Activated CD8-positive, alpha-beta memory T cell treated with anti-CD3 and anti-CD28 coated beads, Interleukin-2, amount 10 ng/mL, durations not matched to agents 7 days and 5 days (primary cell): ENCODE measurements at regions not wholly inside any gene's neighbourhood (a gene's known extent, or its start where the extent isn't known, plus 50 kb on each side); places are given as distances from the start of the nearest gene placed in this dataset.
"Not testable (repeated sequence)": the region's sequence is repeated elsewhere in the genome, so short reads cannot be mapped to it uniquely, and the experiment has no call there.

Source experiments
- ATAC-seq: fragments of 150-1000 bp; cut with Tn5 transposase; one replicate; pipeline ENCODE4 v1.10.0; 2021; ENCODE audit warnings: moderate library complexity
- CTCF ChIA-PET: fragments of 350-600 bp; sonication (Branson Sonifier 250); formaldehyde crosslinking; loops from one replicate; lab custom pipeline; 2021; ENCODE audit warnings: antibody characterized with exemption; lab: Charles Lee
- DNase-seq: peaks from one replicate; pipeline ENCODE4 v3.0.0-alpha.2; 2020
- H3K27ac Mint-ChIP-seq: one replicate; pipeline ENCODE4 v1.8.0; 2021; ENCODE audit warnings: mild to moderate bottlenecking, mixed read lengths
- H3K27me3 Mint-ChIP-seq: one replicate; pipeline ENCODE4 v1.8.0; 2021; ENCODE audit warnings: mixed read lengths
- H3K36me3 Mint-ChIP-seq: one replicate; pipeline ENCODE4 v1.8.0; 2021; ENCODE audit warnings: mild to moderate bottlenecking, mixed read lengths
- H3K4me1 Mint-ChIP-seq: one replicate; pipeline ENCODE4 v1.8.0; 2021; ENCODE audit warnings: mixed read lengths
- H3K4me3 Mint-ChIP-seq: one replicate; pipeline ENCODE4 v1.8.0; 2021; ENCODE audit warnings: mild to moderate bottlenecking, moderate library complexity, mixed read lengths
- H3K9me3 Mint-ChIP-seq: one replicate; pipeline ENCODE4 v1.8.0; 2022; ENCODE audit warnings: low read depth, mixed read lengths

DNA sequence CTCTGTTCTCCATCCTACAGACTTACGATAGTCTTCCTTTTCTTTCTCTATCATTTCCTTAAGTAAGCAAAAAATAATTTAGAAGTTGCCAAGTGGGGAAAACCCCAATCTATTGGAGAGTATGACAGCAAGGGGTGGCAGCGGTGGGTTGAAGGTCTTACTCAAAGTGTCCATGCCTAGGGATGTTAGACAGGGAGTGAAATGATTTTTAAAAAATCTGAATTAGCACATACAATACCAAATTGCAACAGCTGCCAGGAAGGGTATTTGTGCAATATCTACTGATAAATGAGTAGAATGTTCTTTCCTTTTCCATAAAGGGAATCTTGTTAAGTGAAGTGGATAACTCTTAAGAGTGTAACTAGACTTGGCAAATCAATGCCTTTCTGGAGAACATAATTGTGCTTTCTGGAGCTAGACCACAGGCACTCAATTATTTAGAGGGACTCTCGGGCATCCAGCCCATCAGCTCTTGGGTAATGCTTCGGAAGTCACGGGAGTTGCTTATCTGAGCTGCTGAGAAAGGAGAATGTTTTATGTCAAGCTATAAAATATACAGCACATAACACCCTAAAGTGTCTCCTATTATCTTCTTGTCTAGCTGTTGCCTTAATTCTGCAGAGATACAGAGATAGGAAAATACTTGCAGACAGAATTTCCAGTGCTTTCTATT, 151.5 kb downstream of the KCNJ2 start:
- Mint-ChIP-seq H3K36me3 (no peaks in the 10 kb centered on the region), H3K9me3 (peaks cover 11% of the 10 kb centered on the region), H3K4me1 (no peaks in the 10 kb centered on the region), H3K27me3 (no peaks in the 10 kb centered on the region), H3K27ac (no peak overlapping the region), H3K4me3 (no peak overlapping the region)
- ATAC-seq (no peak), DNase-seq (no peak)
- CTCF ChIA-PET, result no interaction called here

GRCh38 chr17:70321352-70321751, 152.0 kb downstream of the KCNJ2 start:
- H3K4me1 Mint-ChIP-seq, result no peaks in the 10 kb centered on the region
- peaks cover 11% of the 10 kb centered on the region for H3K9me3 Mint-ChIP-seq
- H3K27me3 Mint-ChIP-seq, result no peaks in the 10 kb centered on the region
- DNase-seq (no peak), ATAC-seq (no peak)
- H3K27ac Mint-ChIP-seq, result no peak overlapping the region
- H3K4me3 Mint-ChIP-seq, result no peak overlapping the region
- no peaks in the 10 kb centered on the region for H3K36me3 Mint-ChIP-seq
- CTCF ChIA-PET, result no interaction called here

GRCh38 chr17:70323269-70323668, 153.9 kb downstream of the KCNJ2 start:
- peaks cover 11% of the 10 kb centered on the region for H3K9me3 Mint-ChIP-seq
- CTCF ChIA-PET, result no interaction called here
- ATAC-seq, result no peak

GRCh38 chr17:70324031-70324430, 154.7 kb downstream of the KCNJ2 start:
- H3K36me3 Mint-ChIP-seq, result no peaks in the 10 kb centered on the region
- H3K27me3 Mint-ChIP-seq, result no peaks in the 10 kb centered on the region

More at GRCh38 chr17:70323269-70323668, 153.9 kb downstream of the KCNJ2 start:
- no peaks in the 10 kb centered on the region for H3K36me3 Mint-ChIP-seq
- H3K27me3 Mint-ChIP-seq, result no peaks in the 10 kb centered on the region
- H3K27ac Mint-ChIP-seq, result no peak overlapping the region
- no peak for DNase-seq
- no peak overlapping the region for H3K4me3 Mint-ChIP-seq
- H3K4me1 Mint-ChIP-seq, result no peaks in the 10 kb centered on the region

DNA sequence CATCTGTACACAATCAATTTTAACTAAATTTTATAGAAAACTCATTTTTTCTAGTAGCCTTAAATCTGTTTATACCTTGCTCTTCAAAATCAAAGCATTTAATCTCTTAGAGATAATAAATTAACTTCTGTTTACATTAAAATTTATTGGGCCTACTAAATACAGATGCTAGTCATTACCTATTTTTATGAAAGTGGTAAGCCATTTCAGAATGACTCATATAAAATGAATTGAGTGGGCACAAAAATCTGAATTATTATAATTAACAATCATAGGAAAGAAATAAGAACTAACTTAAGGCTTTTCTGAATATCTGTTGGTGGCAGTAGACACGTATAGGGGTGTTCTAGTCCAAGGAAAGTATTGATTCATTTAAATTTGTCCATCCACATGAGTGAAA, 157.9 kb downstream of the KCNJ2 start:
- no peaks in the 10 kb centered on the region for H3K4me1 Mint-ChIP-seq
- DNase-seq (no peak), ATAC-seq (no peak)
- H3K4me3 Mint-ChIP-seq, result no peak overlapping the region
- no peaks in the 10 kb centered on the region for H3K27me3 Mint-ChIP-seq
- no peak overlapping the region for H3K27ac Mint-ChIP-seq
- H3K9me3 Mint-ChIP-seq, result peaks cover 6% of the 10 kb centered on the region
- CTCF ChIA-PET, result no interaction called here
- H3K36me3 Mint-ChIP-seq, result no peaks in the 10 kb centered on the region

More at GRCh38 chr17:70324031-70324430, 154.7 kb downstream of the KCNJ2 start:
- DNase-seq (no peak), ATAC-seq (no peak)
- no peak overlapping the region for H3K27ac Mint-ChIP-seq
- peaks cover 10% of the 10 kb centered on the region for H3K9me3 Mint-ChIP-seq
- no peak overlapping the region for H3K4me3 Mint-ChIP-seq
- H3K4me1 Mint-ChIP-seq, result no peaks in the 10 kb centered on the region
- CTCF ChIA-PET, result no interaction called here

- no peaks in the 10 kb centered on the region for H3K27me3 Mint-ChIP-seq
- no peak for ATAC-seq
- no peak for DNase-seq
- CTCF ChIA-PET, result interaction anchor here (0.6 kb wide), 1 partner anchor 121 kb away, joined by 3 read pairs; no protein-coding TSS in a partner anchor
- H3K4me1 Mint-ChIP-seq, result no peaks in the 10 kb centered on the region
- no peak overlapping the region for H3K4me3 Mint-ChIP-seq
- H3K27ac Mint-ChIP-seq, result no peak overlapping the region
- peaks cover 2% of the 10 kb centered on the region for H3K9me3 Mint-ChIP-seq
- no peaks in the 10 kb centered on the region for H3K36me3 Mint-ChIP-seq
Measured at GRCh38 chr17:70327723-70328122, 158.4 kb downstream of the KCNJ2 start.

DNA sequence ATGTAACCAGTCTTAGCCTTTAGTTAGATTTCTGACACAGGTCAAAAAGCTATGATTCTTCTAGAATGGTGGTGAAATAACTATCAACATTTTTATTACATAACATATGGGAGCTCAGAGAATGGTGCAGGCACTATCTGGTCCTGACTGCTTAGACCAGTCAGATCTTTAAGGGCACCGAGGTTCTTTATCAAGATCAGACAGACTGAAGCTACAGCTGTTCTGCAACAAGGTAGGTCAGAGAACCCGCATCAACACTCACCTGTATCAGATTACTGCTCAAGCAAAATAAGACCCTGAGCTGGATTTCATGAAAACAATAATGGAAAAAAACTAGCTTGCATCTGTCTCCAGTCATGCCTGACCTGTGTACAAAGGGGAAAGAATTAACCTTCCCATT, 160.4 kb downstream of the KCNJ2 start:
- Mint-ChIP-seq H3K27me3 (no peaks in the 10 kb centered on the region), H3K4me3 (no peak overlapping the region), H3K4me1 (no peaks in the 10 kb centered on the region), H3K9me3 (peaks cover 2% of the 10 kb centered on the region), H3K27ac (no peak overlapping the region), H3K36me3 (no peaks in the 10 kb centered on the region)
- no peak for DNase-seq
- ATAC-seq, result no peak
- CTCF ChIA-PET, result no interaction called here

DNA sequence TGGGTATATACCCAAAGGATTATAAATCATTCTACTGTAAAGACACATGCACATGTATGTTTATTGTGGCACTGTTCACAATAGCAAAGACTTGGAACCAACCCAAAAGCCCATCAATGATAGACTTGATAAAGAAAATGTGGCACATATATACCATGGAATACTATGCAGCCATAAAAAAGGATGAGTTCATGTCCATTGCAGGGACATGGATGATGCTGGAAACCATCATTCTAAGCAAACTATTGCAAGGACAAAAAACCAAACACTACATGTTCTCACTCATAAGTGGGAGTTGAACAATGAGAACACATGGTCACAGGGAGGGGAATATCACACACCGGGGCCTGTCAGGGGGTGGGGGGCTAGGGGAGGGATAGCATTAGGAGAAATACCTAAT, 161.7 kb downstream of the KCNJ2 start:
- ATAC-seq, H3K4me3 Mint-ChIP-seq, H3K9me3 Mint-ChIP-seq: not testable (repeated sequence)

GRCh38 chr17:70332356-70333210, 163.3 kb downstream of the KCNJ2 start:
- CTCF ChIA-PET, result no interaction called here
- no peak overlapping the region for H3K27ac Mint-ChIP-seq
- DNase-seq (no peak), ATAC-seq (no peak)
- H3K27me3 Mint-ChIP-seq, result no peaks in the 10 kb centered on the region
- H3K36me3 Mint-ChIP-seq, result no peaks in the 10 kb centered on the region
- H3K4me3 Mint-ChIP-seq, result no peak overlapping the region
- H3K9me3 Mint-ChIP-seq, result peaks cover 2% of the 10 kb centered on the region
- no peaks in the 10 kb centered on the region for H3K4me1 Mint-ChIP-seq

More for the DNA sequence above, 161.7 kb downstream of the KCNJ2 start:
- H3K27me3 Mint-ChIP-seq, H3K27ac Mint-ChIP-seq, DNase-seq, H3K4me1 Mint-ChIP-seq, H3K36me3 Mint-ChIP-seq, CTCF ChIA-PET: not testable (repeated sequence)

DNA sequence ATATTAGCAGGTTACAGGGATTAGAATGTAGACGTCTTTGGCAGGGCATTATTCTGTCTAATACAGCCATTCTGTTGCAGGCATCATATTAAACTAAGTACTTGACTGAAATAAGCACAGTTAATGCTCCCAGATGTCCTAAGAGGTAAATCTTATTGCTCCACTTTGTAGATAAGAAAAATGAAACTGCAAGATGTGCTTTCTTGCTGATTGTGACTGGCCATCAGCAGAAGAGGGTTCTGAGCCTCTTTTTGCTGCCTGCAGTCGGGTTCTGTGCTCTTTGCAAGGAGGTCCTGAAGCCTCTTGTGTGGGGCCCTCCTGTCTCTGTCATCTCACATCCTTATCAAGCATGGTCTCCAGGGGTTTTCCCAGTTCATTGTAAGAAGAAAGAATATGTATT, 167.1 kb downstream of the KCNJ2 start:
- H3K27me3 Mint-ChIP-seq, result no peaks in the 10 kb centered on the region
- H3K27ac Mint-ChIP-seq, result no peak overlapping the region
- no peak overlapping the region for H3K4me3 Mint-ChIP-seq
- no peaks in the 10 kb centered on the region for H3K36me3 Mint-ChIP-seq
- no peak for ATAC-seq
- H3K4me1 Mint-ChIP-seq, result no peaks in the 10 kb centered on the region
- DNase-seq, result no peak
- CTCF ChIA-PET, result no interaction called here
- H3K9me3 Mint-ChIP-seq, result no peaks in the 10 kb centered on the region

GRCh38 chr17:70338946-70339354, 169.6 kb downstream of the KCNJ2 start:
- Mint-ChIP-seq H3K27me3 (no peaks in the 10 kb centered on the region), H3K36me3 (no peaks in the 10 kb centered on the region), H3K4me1 (peaks cover 2% of the 10 kb centered on the region), H3K27ac (no peak overlapping the region), H3K9me3 (no peaks in the 10 kb centered on the region), H3K4me3 (no peak overlapping the region)
- CTCF ChIA-PET, result no interaction called here
- DNase-seq (no peak), ATAC-seq (no peak)

DNA sequence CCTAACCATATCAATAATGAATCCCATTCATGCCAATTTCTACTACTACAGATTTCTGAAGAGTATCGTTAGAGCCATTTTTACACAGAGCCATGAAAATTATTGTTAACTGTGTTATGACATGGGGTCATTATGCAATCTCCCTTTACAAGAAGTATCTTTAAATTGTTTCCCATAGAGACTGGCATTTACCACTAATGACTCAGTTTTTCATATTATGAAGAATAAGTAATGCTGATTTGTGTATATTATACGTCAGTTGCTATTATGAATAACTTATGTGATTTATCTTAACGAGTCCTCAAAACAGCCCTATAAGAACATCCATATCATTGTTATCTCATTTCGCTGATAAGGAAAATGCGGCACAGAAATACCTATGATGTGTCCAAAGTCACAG, 173.8 kb downstream of the KCNJ2 start:
- Mint-ChIP-seq H3K4me3 (no peak overlapping the region), H3K4me1 (peaks cover 5% of the 10 kb centered on the region), H3K27me3 (no peaks in the 10 kb centered on the region), H3K36me3 (no peaks in the 10 kb centered on the region), H3K27ac (no peak overlapping the region), H3K9me3 (no peaks in the 10 kb centered on the region)
- DNase-seq (no peak), ATAC-seq (no peak)
- CTCF ChIA-PET, result no interaction called here

- CTCF ChIA-PET, result no interaction called here
- no peak overlapping the region for H3K27ac Mint-ChIP-seq
- no peaks in the 10 kb centered on the region for H3K36me3 Mint-ChIP-seq
Measured at GRCh38 chr17:70344386-70345060, 175.2 kb downstream of the KCNJ2 start.

More at GRCh38 chr17:70344386-70345060, 175.2 kb downstream of the KCNJ2 start:
- DNase-seq, result no peak
- H3K4me1 Mint-ChIP-seq, result peaks cover 5% of the 10 kb centered on the region
- H3K4me3 Mint-ChIP-seq, result peak overlapping the region; percentile 26
- no peaks in the 10 kb centered on the region for H3K27me3 Mint-ChIP-seq
- no peaks in the 10 kb centered on the region for H3K9me3 Mint-ChIP-seq
- no peak for ATAC-seq
